ENCODE measurements at regions not wholly inside any gene's neighbourhood (a gene's known extent, or its start where the extent isn't known, plus 50 kb on each side); places are given as distances from the start of the nearest gene placed in this dataset.
"Not testable (repeated sequence)": the region's sequence is repeated elsewhere in the genome, so short reads cannot be mapped to it uniquely, and the experiment has no call there.

GRCh38 chr3:182503401-182503800, 289.9 kb upstream of the ATP11B start:
- DNase-seq (ENCODE audit: low read depth in 2 of 2): no peak

GRCh38 chr3:182508919-182509711, 284.2 kb upstream of the ATP11B start:
- DNase-seq (ENCODE audit: low read depth in 2 of 2): no peak

- DNase-seq (ENCODE audit: low read depth in 2 of 2): no peak
Measured at GRCh38 chr3:182509844-182510460, 283.4 kb upstream of the ATP11B start.

GRCh38 chr3:182514236-182514964, 278.9 kb upstream of the ATP11B start:
- DNase-seq (ENCODE audit: low read depth in 2 of 2): no peak

GRCh38 chr3:182516597-182517336, 276.5 kb upstream of the ATP11B start:
- DNase-seq (ENCODE audit: low read depth in 2 of 2): no peak

GRCh38 chr3:182519569-182519968, 273.7 kb upstream of the ATP11B start:
- no peak for DNase-seq (ENCODE audit: low read depth in 2 of 2)

- DNase-seq (ENCODE audit: low read depth in 2 of 2): no peak
Measured at GRCh38 chr3:182521339-182521738, 272.0 kb upstream of the ATP11B start.

- not testable (repeated sequence) for DNase-seq (ENCODE audit: low read depth in 2 of 2)
Measured at GRCh38 chr3:182523424-182523823, 269.9 kb upstream of the ATP11B start.

- no peak for DNase-seq (ENCODE audit: low read depth in 2 of 2)
Measured at GRCh38 chr3:182523836-182524235, 269.5 kb upstream of the ATP11B start.

GRCh38 chr3:182524711-182525401, 268.4 kb upstream of the ATP11B start:
- no peak for DNase-seq (ENCODE audit: low read depth in 2 of 2)

GRCh38 chr3:182525766-182526374, 267.4 kb upstream of the ATP11B start:
- DNase-seq (ENCODE audit: low read depth in 2 of 2): no peak

GRCh38 chr3:182527745-182528144, 265.6 kb upstream of the ATP11B start:
- no peak for DNase-seq (ENCODE audit: low read depth in 2 of 2)

GRCh38 chr3:182530316-182530715, 263.0 kb upstream of the ATP11B start:
- DNase-seq (ENCODE audit: low read depth in 2 of 2): no peak

- no peak for DNase-seq (ENCODE audit: low read depth in 2 of 2)
Measured at GRCh38 chr3:182533394-182533793, 259.9 kb upstream of the ATP11B start.

GRCh38 chr3:182544542-182544941, 248.8 kb upstream of the ATP11B start:
- DNase-seq (ENCODE audit: low read depth in 2 of 2): no peak

- no peak for DNase-seq (ENCODE audit: low read depth in 2 of 2)
Measured at GRCh38 chr3:182562274-182562673, 231.0 kb upstream of the ATP11B start.

- no peak for DNase-seq (ENCODE audit: low read depth in 2 of 2)
Measured at GRCh38 chr3:182565916-182566796, 227.1 kb upstream of the ATP11B start.

GRCh38 chr3:182567700-182568099, 225.6 kb upstream of the ATP11B start:
- no peak for DNase-seq (ENCODE audit: low read depth in 2 of 2)

GRCh38 chr3:182568261-182568660, 225.0 kb upstream of the ATP11B start:
- DNase-seq (ENCODE audit: low read depth in 2 of 2): no peak

- DNase-seq (ENCODE audit: low read depth in 2 of 2): no peak
Measured at GRCh38 chr3:182568876-182569275, 224.4 kb upstream of the ATP11B start.
